Glutamatergic neuron (in vitro differentiated cells): ENCODE measurements at regions not wholly inside any gene's neighbourhood (a gene's known extent, or its start where the extent isn't known, plus 50 kb on each side); places are given as distances from the start of the nearest gene placed in this dataset.

ENCODE experiments used
- DNase-seq: peaks from one replicate; pipeline ENCODE4 v3.0.0; 2022
- H3K27ac Mint-ChIP-seq: one replicate; pipeline ENCODE4 v1.8.0; 2020; ENCODE audit warnings: mild to moderate bottlenecking, mixed read lengths, inconsistent platforms; ENCODE audit not compliant: unreplicated experiment
- H3K27me3 Mint-ChIP-seq: one replicate; pipeline ENCODE4 v1.8.0; 2020; ENCODE audit warnings: mild to moderate bottlenecking, moderate library complexity, mixed read lengths, inconsistent platforms; ENCODE audit not compliant: unreplicated experiment
- H3K36me3 Mint-ChIP-seq: one replicate; pipeline ENCODE4 v1.8.0; 2020; ENCODE audit warnings: mild to moderate bottlenecking, mixed read lengths, inconsistent platforms; ENCODE audit not compliant: unreplicated experiment
- H3K4me1 Mint-ChIP-seq: one replicate; pipeline ENCODE4 v1.8.0; 2020; ENCODE audit warnings: mild to moderate bottlenecking, low read depth, mixed read lengths, inconsistent platforms; ENCODE audit not compliant: unreplicated experiment
- H3K4me3 Mint-ChIP-seq: one replicate; pipeline ENCODE4 v1.8.0; 2020; ENCODE audit warnings: mild to moderate bottlenecking, mixed read lengths, inconsistent platforms; ENCODE audit not compliant: unreplicated experiment
- H3K9me3 Mint-ChIP-seq: one replicate; pipeline ENCODE4 v1.8.0; 2020; ENCODE audit warnings: mild to moderate bottlenecking, moderate library complexity, mixed read lengths, inconsistent platforms; ENCODE audit not compliant: unreplicated experiment
- CTCF ChIP-seq: fragments of 200-600 bp; sonication (generic); IDR thresholded peaks from one replicate; pipeline ENCODE4 v1.5.0; 2021; ENCODE audit not compliant: partially characterized antibody, unreplicated experiment

GRCh38 chr4:16988814-16989213, 90.4 kb upstream of the LDB2 start:
- no peak overlapping the region for H3K4me3 Mint-ChIP-seq
- no peaks in the 10 kb centered on the region for H3K4me1 Mint-ChIP-seq
- no peaks in the 10 kb centered on the region for H3K9me3 Mint-ChIP-seq
- H3K27me3 Mint-ChIP-seq, result no peaks in the 10 kb centered on the region
- no peak for DNase-seq
- H3K36me3 Mint-ChIP-seq, result no peaks in the 10 kb centered on the region
- no peak for TF ChIP-seq CTCF
- no peak overlapping the region for H3K27ac Mint-ChIP-seq

GRCh38 chr4:16977081-16977480, 78.6 kb upstream of the LDB2 start:
- no peaks in the 10 kb centered on the region for H3K27me3 Mint-ChIP-seq
- H3K4me1 Mint-ChIP-seq, result no peaks in the 10 kb centered on the region
- no peak for TF ChIP-seq CTCF
- DNase-seq, result no peak
- no peak overlapping the region for H3K4me3 Mint-ChIP-seq
- no peaks in the 10 kb centered on the region for H3K9me3 Mint-ChIP-seq
- H3K27ac Mint-ChIP-seq, result no peak overlapping the region
- no peaks in the 10 kb centered on the region for H3K36me3 Mint-ChIP-seq

- DNase-seq, result no peak
- no peaks in the 10 kb centered on the region for H3K36me3 Mint-ChIP-seq
- no peak for TF ChIP-seq CTCF
- H3K9me3 Mint-ChIP-seq, result no peaks in the 10 kb centered on the region
- no peaks in the 10 kb centered on the region for H3K27me3 Mint-ChIP-seq
- no peak overlapping the region for H3K27ac Mint-ChIP-seq
- no peaks in the 10 kb centered on the region for H3K4me1 Mint-ChIP-seq
- H3K4me3 Mint-ChIP-seq, result no peak overlapping the region
Observed at GRCh38 chr4:16969696-16970135, 71.3 kb upstream of the LDB2 start.

- DNase-seq, result no peak
- Mint-ChIP-seq H3K9me3 (no peaks in the 10 kb centered on the region), H3K36me3 (no peaks in the 10 kb centered on the region), H3K27me3 (no peaks in the 10 kb centered on the region), H3K4me3 (no peak overlapping the region), H3K4me1 (no peaks in the 10 kb centered on the region), H3K27ac (no peak overlapping the region)
- no peak for TF ChIP-seq CTCF
Observed at GRCh38 chr4:16967722-16968121, 69.3 kb upstream of the LDB2 start.

GRCh38 chr4:16959305-16959704, 60.9 kb upstream of the LDB2 start:
- Mint-ChIP-seq H3K27me3 (peaks cover 2% of the 10 kb centered on the region), H3K27ac (no peak overlapping the region), H3K9me3 (peaks cover 2% of the 10 kb centered on the region)

More at GRCh38 chr4:16959305-16959704, 60.9 kb upstream of the LDB2 start:
- TF ChIP-seq CTCF, result no peak
- H3K36me3 Mint-ChIP-seq, result peaks cover 15% of the 10 kb centered on the region
- no peak for DNase-seq
- H3K4me3 Mint-ChIP-seq, result no peak overlapping the region
- H3K4me1 Mint-ChIP-seq, result no peaks in the 10 kb centered on the region
